ENCODE measurements at regions not wholly inside any gene's neighbourhood (a gene's known extent, or its start where the extent isn't known, plus 50 kb on each side); places are given as distances from the start of the nearest gene placed in this dataset.
"Not testable (repeated sequence)": the region's sequence is repeated elsewhere in the genome, so short reads cannot be mapped to it uniquely, and the experiment has no call there.

DNA sequence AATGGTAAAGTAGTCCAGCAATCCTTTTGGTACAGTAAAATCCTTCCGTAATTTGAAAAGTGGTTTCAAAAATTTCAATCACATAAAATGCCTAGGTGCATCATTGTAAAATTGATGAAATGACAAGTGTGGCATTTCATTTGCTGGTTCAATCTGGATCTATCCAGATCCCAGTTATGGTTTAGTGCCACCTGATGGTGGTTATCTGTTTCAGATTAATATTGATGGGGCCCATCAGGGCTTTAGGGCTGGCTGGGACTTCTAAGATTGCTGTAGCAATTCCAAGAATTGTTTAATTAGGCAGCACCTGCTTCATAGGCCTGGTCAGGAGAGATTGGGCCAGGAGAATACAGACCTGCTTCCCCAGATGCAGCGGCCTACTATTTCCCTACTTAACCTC lies 55.5 kb upstream of the PIK3C3 start:
- DNase-seq (ENCODE audit: low read depth in 4 of 4, low spot score in 3 of 4): no peak

DNA sequence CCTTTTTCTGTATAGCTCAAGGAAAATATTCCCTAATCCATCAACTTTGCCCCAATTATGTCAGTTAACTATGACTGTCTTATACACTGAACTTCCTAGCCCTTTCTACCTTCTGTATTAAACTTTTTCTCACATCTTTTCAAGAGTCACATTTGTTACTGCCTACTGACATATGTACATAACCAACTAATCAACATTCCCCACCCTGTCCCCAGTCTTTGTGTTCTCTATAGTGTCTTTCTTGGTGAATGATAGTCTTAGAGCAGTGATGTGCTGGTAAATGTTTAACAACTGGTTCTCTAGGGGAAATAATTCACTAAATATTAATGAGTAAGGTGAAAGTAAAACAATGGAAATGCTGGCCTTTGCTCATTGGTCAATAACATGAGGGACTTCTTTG lies 61.6 kb upstream of the PIK3C3 start:
- DNase-seq (ENCODE audit: low read depth in 4 of 4, low spot score in 3 of 4): no peak

DNA sequence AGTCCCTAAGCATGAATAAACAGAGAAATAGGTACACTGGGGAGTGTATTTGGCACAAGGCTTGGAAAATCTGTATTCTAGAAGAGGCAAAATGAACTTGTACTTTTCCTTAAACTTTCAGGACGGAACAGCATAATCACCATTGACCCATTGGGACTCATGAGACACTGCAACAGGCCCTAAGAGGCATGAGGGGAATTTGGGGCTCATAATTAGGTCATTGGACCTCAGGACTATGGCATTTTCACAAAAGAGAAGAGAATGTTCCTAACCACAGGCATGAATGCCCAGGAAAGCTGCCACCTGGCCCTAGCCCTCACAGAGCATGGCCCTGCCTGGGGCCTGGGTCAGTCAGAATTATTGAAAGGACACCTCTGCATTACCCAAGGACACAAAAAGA lies 67.9 kb upstream of the PIK3C3 start:
- DNase-seq (ENCODE audit: low read depth in 4 of 4, low spot score in 3 of 4): no peak

DNA sequence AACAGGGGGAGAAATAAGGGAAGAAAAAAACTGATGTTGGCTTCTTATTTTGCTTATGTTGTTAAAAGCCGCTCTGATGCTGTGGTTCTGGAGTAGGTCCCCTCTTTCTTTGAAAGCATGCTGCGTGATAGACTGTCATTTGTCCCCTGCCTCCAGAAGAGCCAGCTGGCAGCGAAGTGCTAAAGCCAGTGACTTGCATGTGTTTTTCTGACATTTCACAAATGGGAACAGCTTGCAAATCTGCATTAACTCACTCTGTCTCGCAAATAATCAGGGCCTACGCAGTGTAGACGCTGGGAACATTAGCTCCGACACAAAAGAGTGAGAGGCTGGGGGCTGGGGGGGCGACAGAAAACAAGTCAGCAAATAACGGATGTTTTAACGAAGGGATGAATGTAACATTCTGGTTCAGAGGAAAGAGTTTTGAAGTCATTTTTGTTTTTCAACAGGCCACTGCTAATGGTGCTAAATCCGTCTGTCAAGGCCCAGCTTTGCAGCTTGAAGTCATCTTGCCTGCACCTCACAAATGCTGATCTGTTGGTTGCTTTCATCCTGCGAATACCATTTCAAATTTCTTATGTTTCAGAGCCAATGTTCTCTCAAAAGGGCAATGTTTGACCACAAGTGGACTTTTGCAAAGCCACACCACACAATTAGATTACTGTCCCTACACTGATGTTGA lies 68.8 kb upstream of the PIK3C3 start:
- DNase-seq (ENCODE audit: low read depth in 4 of 4, low spot score in 3 of 4): no peak

DNA sequence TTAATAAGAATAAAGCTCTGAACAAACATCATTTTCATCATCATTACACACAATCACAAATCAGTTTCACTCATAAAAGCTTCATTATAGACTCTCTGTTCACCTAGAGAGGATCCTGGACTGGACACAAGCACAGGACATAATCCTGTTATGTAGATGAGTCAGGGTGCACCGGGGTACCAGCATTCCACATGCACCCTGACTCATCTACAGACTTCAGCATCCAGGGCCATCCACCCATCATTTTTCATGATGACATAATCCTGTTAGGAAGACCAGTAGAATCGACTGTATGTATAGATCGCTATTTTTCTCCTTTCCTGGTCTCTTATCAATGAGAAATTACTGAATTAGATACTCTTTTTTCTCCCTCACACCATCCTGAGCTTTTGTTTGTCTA lies 73.7 kb upstream of the PIK3C3 start:
- no peak for DNase-seq (ENCODE audit: low read depth in 4 of 4, low spot score in 3 of 4)

DNA sequence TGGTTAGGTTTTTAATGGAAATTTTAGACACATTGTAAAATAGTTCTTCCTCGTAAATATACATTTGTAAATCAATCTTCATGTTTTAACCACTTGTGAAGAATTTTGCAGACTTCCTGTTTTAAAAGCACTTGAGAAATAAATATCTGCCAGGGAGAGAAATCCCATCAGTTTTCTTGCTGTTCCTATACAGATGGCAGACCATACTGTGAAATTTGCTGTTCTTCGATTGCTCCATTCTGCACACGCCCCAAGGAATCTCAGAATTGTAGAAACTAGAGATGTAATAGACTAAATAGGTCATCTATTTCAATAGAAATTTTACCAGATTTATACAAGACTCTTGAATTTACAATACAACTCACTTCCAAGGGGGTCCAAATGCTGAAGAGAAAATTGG lies 75.8 kb upstream of the PIK3C3 start:
- no peak for DNase-seq (ENCODE audit: low read depth in 4 of 4, low spot score in 3 of 4)

DNA sequence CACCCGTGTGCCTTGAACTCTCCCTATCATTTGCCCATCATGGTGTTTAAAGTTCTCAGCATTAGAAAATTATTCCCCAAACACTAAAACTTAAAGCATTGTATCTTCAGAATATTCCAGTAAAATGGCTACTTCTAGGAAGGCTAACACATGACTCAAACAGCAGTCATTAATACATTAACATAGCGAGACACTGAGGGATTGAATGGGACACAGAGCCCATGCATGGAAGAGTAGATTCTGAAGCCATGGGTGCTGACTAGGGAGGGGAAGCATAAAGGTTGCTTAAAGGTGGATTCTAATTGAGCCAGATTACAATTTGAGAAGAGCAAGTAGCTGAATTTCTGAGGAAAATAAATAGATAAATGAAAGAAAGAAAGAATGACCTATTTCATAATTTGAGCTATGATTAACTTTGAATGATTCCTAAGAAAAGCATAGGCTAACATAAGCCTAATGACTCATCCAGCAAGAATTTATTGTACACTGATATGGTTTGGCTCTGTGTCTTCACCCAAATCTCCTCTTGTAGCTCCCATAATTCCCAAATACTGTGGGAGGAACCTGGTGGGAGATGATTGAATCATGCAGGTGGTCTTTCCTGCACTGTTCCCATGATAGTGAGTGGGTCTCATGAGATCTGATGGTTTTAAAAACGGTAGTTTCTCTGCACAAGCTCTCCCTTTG lies 79.8 kb upstream of the PIK3C3 start:
- no peak for DNase-seq (ENCODE audit: low read depth in 4 of 4, low spot score in 3 of 4)

DNA sequence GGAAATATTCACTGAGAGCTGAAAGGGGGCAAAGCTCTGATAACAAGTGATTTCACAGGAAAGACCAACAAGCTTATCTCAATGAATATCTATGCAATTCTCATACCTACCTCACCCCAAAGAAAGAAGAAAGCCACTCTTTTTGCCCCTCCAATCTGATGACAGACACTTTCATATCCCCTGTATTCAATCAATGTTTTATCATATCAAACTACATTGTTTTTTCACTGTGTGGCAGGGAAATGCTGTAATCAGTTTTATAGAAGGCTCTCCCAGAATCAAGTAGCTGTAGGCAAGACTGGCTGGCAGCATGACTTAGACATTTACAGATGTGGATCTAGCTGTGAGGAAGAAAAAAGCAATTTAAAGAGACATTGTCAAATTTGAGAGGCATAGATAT lies 81.3 kb upstream of the PIK3C3 start:
- no peak for DNase-seq (ENCODE audit: low read depth in 4 of 4, low spot score in 3 of 4)

DNA sequence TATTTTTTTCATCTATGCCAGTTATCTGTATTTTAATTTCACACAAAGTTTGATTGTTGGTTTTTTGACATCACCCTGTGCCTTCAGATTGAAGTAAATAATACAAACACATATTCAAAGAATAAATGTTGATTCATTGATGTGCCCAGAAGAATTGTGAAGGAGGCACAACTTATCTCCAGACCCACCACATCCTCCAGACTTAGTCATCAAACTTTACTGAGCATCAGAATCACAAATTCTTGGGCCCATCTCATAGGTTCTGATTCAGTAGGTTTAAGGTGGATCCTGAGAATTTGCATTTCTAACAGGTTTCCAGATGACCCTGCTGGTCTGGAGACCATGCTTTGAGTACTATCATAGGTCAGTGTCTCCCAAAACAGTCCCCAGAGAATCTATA lies 82.8 kb upstream of the PIK3C3 start:
- no peak for DNase-seq (ENCODE audit: low read depth in 4 of 4, low spot score in 3 of 4)

DNA sequence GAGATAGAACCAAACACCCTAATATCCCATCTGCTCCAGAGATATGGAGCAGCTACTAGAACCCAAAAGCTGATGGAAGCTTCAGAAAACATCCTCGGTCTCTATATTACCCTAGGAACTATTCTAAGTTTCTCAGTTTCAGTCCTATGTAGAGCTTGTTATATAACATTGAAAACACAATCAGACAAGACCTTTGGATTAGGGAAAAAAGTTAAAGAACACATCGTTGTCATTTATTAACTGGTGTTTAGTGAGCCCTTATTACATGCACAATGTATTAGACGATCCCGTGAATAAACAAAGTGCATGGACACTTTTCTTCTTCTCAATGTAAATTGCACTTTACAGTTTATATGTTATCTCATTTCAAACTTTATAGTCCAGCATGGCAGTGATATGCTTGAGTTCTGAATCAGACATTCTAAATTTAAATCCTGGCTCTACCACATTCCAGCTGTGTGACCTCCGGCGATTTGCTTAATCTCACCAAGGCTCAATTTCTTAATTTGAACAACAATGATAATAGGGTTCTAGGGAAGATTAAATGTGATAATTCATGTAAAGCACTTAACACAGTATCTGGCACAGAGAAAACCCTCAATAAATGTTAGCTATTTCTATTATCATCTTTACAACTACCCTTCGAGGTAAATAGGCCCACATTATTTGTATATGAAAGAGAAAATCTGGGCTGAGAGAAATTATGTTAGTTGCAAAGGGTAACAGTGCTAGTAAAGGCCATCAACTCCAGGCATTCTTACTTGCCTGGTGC lies 83.6 kb upstream of the PIK3C3 start:
- no peak for DNase-seq (ENCODE audit: low read depth in 4 of 4, low spot score in 3 of 4)

DNA sequence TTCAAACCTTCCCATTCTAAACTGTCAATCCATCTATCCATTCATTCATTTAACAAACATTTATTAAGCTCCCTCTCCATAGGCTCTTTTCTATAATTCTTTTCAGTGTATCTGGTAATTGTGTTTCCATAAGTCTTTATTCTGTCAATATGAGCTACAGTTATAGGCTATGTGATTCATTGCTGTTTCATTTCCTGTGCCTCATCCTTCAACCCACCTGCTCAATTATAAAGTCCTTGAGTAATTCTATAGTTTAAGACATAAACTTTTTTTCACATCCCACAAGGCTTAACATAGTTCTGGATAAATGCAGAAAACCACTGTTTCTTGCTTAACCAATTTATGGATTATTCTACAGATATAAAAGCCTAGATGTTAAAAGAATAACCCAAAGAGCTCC lies 84.2 kb upstream of the PIK3C3 start:
- DNase-seq (ENCODE audit: low read depth in 4 of 4, low spot score in 3 of 4): no peak

DNA sequence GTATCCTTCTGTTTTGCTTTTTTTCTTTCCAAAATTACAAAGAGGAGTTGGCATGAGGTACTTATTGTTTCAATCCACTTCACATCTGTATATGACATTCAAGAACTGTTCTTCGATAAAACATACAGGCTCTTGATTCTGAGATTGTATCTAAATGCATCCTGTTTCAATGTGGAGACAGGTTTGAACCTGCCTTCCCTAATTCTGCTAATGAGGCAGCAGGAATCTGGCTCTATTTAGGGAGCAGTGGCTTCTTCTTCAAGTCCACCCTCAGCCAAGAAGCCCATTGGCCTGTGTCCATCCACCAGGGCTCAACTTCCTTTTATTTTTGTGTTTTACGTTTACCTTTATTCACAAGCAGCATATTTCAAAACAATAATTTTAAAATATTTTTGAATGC lies 84.8 kb upstream of the PIK3C3 start:
- DNase-seq (ENCODE audit: low read depth in 4 of 4, low spot score in 3 of 4): no peak

DNA sequence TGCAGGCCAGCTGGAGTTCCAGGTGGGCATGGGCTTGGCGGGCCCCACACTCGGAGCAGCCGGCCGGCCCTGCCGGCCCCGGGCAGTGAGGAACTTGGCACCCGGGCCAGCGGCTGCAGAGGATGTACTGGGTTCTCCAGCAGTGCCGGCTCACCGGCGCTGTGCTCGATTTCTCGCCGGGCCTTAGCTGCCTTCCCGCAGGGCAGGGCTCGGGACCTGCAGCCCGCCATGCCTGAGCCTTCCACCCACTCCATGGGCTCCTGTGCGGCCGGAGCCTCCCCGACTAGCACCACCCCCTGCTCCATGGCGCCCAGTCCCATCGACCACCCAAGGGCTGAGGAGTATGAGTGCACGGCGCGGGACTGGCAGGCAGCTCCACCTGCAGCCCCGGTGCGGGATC lies 89.2 kb upstream of the PIK3C3 start:
- not testable (repeated sequence) for DNase-seq (ENCODE audit: low read depth in 4 of 4, low spot score in 3 of 4)

DNA sequence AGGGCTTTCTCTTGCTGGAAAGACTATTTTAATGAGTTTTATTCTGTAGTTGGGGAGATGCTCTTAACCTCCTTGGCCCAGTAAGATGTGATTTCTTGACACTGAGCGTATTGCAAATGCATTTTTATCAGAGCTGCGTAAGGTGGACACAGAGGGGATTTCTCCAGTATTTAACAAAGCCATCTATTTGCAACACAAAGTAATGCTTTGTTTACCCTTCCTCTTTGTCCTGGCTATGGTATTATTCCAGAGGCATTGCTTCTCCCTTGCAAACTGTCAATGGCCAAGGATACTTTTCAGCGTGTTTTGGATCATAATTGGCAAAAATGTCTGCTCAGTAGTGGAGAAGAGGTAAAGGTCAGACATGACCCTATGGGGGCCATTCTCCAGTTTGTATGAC lies 90.8 kb upstream of the PIK3C3 start:
- no peak for DNase-seq (ENCODE audit: low read depth in 4 of 4, low spot score in 3 of 4)

DNA sequence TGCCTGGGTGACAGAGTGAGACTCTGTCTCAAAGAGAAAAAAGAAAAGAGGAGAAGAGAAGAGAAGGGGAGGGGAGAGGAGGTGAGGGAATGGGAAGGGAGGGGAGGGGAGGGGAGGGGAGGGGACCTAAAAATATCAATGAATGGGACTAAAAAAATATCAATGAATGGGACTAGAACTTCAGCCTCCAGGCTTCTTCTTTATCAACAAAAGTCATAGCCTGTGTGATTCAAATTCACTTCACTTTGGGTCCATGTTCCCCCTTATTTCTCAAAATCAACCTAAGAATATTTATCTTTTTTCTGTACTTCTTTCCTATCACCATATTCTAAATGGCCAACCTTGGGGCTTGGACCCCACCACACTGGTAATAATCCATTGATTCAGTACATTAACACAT lies 92.1 kb upstream of the PIK3C3 start:
- no peak for DNase-seq (ENCODE audit: low read depth in 4 of 4, low spot score in 3 of 4)

DNA sequence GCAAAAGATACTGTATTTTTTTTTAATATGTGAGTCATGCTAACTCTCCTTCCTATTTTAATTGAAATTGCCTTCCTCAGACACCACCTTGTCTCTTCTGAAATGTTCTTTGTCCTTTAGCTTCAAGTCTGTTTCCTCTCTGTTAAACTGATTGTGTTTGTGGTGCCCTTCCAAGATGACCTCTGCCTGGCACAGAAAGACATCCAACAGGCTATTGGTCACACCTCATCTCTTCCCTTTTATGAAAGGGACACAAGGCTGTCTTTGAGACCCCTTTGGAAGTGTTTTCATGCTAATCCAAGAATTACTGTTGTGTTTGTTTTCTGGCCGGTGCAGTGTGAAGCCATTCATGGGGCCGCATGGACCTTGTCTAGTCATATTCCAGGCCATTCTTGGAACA lies 94.0 kb upstream of the PIK3C3 start:
- no peak for DNase-seq (ENCODE audit: low read depth in 4 of 4, low spot score in 3 of 4)

DNA sequence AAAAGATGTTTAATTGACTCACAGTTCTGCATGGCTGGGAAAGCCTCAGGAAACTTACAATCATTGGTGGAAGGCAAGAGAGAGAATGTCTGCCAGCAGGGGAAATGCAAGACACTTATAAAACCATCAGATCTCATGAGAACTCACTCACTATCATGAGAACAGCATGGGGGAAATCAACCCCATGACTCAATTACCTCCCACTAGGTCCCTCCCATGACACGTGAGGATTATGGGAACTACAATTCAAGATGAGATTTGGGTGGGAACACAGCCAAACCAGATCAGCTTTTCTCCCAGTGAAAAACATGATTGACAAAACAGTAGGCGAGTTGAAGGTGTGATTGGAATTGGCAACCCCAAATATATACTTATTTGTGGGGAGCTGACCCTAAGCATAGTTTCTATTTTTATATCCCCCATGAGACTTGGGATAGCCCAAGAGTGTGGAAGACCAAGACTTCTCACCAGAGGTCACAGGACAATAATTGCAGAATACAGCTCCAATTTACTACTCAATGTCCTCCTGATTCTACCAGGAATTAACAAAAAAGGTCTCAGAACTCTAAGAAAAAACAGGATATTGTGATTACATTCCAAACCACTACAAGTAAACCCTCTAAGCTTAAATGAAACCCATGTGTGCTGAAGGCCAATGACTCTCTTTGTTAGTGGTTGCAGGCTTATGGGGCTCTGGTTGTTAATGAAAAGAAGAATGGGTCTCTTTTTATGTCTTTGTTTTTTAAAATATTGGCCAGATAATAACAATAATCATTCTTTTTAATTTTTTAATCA lies 96.1 kb upstream of the PIK3C3 start:
- no peak for DNase-seq (ENCODE audit: low read depth in 4 of 4, low spot score in 3 of 4)

DNA sequence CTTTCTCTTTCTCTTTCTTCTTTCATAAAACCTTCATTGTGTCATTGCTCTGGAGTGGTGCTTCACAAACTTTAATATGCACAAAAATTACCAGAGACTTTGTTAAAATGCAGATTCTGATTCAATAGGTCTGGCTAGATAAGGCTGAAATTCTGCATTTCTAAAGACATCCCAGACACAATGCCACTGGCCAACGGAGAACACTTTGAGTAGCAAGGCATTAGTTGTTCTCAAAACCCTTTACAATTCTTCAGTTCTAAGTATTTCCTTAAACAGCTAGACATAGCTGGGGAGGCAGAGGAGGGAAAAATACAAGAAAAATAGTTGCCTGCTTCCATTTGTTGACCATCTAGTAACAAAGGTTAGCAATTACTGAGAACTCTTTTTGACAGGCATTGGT lies 101.8 kb upstream of the PIK3C3 start:
- no peak for DNase-seq (ENCODE audit: low read depth in 4 of 4, low spot score in 3 of 4)

DNA sequence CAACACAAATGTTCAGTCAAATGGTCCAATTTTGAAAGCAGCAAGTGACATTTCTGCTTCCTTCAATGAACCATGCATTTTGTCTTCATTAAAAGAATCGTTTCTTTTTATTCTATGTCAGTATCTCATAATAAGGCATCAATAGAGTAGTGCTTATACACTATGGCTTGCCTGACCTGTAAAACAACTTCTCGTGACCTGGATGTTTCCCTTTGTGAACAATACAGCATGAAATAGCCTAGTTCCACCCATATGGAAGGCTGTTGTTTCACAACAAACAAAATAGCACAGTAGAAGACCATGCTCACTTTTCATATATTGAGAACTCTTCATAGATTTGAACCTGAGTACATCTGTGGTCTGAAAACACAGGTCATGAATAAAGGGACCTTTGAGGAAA lies 104.3 kb upstream of the PIK3C3 start:
- no peak for DNase-seq (ENCODE audit: low read depth in 4 of 4, low spot score in 3 of 4)

DNA sequence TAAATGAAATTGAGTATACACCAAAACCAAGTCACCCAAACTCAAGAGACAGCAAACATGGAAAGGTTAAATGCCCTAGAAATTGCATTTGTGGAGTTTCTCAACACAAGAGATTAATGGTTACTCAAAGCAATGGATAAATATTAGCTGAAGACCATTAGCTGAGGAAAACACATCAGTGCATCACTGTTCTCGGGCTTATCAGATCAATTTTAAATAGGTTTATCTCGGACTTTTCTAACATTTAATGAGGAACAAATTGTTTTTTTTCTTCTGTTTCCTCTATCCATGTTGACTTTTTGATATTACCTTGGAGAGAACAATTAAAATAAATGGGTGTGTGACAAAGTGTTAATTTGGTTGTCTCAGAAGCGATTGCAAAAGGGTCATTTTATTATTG lies 105.4 kb upstream of the PIK3C3 start:
- no peak for DNase-seq (ENCODE audit: low read depth in 4 of 4, low spot score in 3 of 4)

DNA sequence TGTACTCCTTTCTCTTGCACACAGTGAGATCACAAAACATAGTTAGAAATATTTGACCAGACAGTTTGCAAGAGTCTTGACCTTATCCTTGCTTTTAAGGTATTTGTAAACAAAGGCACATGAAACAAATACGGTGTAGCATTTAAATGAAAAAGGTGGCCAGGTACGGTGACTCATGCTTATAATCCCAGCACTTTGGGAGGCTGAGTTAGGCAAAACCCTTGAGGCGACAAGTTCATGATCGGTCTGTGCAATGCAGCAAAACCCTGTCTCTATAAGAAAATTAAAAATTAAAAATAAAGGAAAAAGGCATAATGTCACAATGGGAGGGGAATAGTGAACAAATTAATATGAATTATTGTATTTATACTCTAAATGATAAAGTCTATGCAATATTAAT lies 109.5 kb upstream of the PIK3C3 start:
- DNase-seq (ENCODE audit: low read depth in 4 of 4, low spot score in 3 of 4): no peak
